Tibial nerve (tissue), 3 donors: ENCODE measurements at regions not wholly inside any gene's neighbourhood (a gene's known extent, or its start where the extent isn't known, plus 50 kb on each side); places are given as distances from the start of the nearest gene placed in this dataset.

ENCODE experiments used
- POLR2A ChIP-seq, 2 donors: fragments of 450-650 bp; IDR thresholded peaks; one replicate each; pipeline ENCODE4 v1.6.1; 2017; ENCODE audit warnings: antibody characterized with exemption in 2 of 2, mild to moderate bottlenecking in 2 of 2, moderate library complexity in 2 of 2
- TF ChIP-seq, protein P1 (sequence below), 5 experiments: fragments of 200-600 bp in 3 of 5; fragments of 450-650 bp in 2 of 5; sonication (generic) in 3 of 5; IDR thresholded peaks; one replicate each; pipeline ENCODE4 v1.5.1; 2016 to 2019; ENCODE audit warnings: antibody characterized with exemption in 5 of 5, mild to moderate bottlenecking in 3 of 5, moderate library complexity in 2 of 5

DNA sequence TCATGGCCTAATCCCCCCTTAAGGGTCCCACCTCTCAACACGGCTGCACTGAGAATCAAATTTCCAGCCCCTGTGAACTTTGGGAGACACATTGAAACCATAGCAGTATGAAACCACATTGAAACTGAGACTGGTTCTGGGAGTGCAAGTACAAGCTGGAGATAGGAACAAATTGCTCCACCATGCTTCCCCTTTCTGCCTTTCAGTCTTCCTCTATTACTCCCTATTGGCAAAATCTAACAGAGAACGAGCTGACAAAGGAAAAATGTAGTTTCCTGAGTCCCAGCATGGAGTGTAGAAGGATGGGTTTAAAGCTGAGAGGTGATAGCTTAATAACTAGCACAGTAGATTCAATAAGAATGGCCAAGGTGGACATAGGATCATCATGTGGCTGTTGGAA is 161.7 kb upstream of the RPL34 start:
- TF ChIP-seq, protein P1, sequence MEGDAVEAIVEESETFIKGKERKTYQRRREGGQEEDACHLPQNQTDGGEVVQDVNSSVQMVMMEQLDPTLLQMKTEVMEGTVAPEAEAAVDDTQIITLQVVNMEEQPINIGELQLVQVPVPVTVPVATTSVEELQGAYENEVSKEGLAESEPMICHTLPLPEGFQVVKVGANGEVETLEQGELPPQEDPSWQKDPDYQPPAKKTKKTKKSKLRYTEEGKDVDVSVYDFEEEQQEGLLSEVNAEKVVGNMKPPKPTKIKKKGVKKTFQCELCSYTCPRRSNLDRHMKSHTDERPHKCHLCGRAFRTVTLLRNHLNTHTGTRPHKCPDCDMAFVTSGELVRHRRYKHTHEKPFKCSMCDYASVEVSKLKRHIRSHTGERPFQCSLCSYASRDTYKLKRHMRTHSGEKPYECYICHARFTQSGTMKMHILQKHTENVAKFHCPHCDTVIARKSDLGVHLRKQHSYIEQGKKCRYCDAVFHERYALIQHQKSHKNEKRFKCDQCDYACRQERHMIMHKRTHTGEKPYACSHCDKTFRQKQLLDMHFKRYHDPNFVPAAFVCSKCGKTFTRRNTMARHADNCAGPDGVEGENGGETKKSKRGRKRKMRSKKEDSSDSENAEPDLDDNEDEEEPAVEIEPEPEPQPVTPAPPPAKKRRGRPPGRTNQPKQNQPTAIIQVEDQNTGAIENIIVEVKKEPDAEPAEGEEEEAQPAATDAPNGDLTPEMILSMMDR (IDR thresholded peaks at IDR 0.05) = no peak
- no peak for TF ChIP-seq POLR2A (IDR thresholded peaks at IDR 0.05)
